Adrenal gland (tissue), 9 donors: ENCODE measurements at regions not wholly inside any gene's neighbourhood (a gene's known extent, or its start where the extent isn't known, plus 50 kb on each side); places are given as distances from the start of the nearest gene placed in this dataset.

Experiments
- DNase-seq, 7 donors: peaks; one replicate each; pipeline ENCODE4 v3.0.0-alpha.2; 2019 to 2020
- H3K27ac ChIP-seq, 5 donors: fragments of 200-600 bp; sonication (generic) in 4 of 5; 1 replicate in 3 of 5; 2 replicates in 2 of 5; pipeline versions ENCODE4 v1.5.1 to v1.8.0; 2016 to 2020; ENCODE audit warnings: mild to moderate bottlenecking in 1 of 5
- H3K27me3 ChIP-seq: fragments of 200-600 bp; 2 replicates; pipeline ENCODE4 v1.8.0; 2021
- H3K36me3 ChIP-seq, 2 donors: fragments of 200-600 bp; replicated peaks in 1 of 2; 1 replicate in 1 of 2; 2 replicates in 1 of 2; pipeline versions ENCODE4 v1.5.1 to v1.8.0; 2018 to 2022
- H3K4me1 ChIP-seq, 2 donors: fragments of 200-600 bp; replicated peaks in 1 of 2; 1 replicate in 1 of 2; 2 replicates in 1 of 2; pipeline versions ENCODE4 v1.5.1 to v1.8.0; 2018 to 2021
- H3K4me3 ChIP-seq, 4 donors: fragments of 200-600 bp; sonication (generic) in 3 of 4; one replicate each; pipeline ENCODE4 v1.5.1; 2016 to 2018
- H3K9me3 ChIP-seq, 3 donors: fragments of 200-600 bp; sonication (generic) in 1 of 3; replicated peaks in 1 of 3; 1 replicate in 2 of 3; 2 replicates in 1 of 3; pipeline versions ENCODE4 v1.5.1 to v1.8.0; 2016 to 2021
- CTCF ChIP-seq, 6 experiments: fragments of 450-650 bp in 4 of 6; fragments of 200-600 bp in 2 of 6; sonication (generic) in 1 of 6; IDR thresholded peaks; 1 replicate in 5 of 6; 2 replicates in 1 of 6; pipeline versions ENCODE4 v1.5.1 to v1.8.0; 2016 to 2021; ENCODE audit warnings: antibody characterized with exemption in 6 of 6, mild to moderate bottlenecking in 2 of 6, moderate library complexity in 1 of 6
- POLR2A ChIP-seq, 2 donors: fragments of 450-650 bp; IDR thresholded peaks; one replicate each; pipeline ENCODE4 v1.6.1; 2017; ENCODE audit warnings: antibody characterized with exemption in 2 of 2, mild to moderate bottlenecking in 2 of 2, moderate library complexity in 1 of 2
- WGBS, 4 donors: extraction: QIAGEN DNeasy Blood & Tissue Kit in 2 of 4; methylation state at CpG; one replicate each; pipeline versions ENCODE4 v1.1.5 to v1.1.7; 2013 to 2017; 5-methylcytosine and 5-hydroxymethylcytosine counted together
- intact Hi-C, 2 donors: fragments of 100-400 bp; cut with DNase I; formaldehyde crosslinking; loops; one replicate each; pipeline versions ENCODE4 v1.14.1 to v1.15.0; 2022 to 2023
- donor health status: healthy with polysubstance abuse.
- donor health status: Bipolar disorder and iron deficiency.
- donor health status: DM: yes; HTN: yes; CAD: no.
- donor health status: DM: no; HTN: no; CAD: no.
- donor health status: DM: no; HTN: no; CAD: no.

- no peaks in the 10 kb centered on the region for H3K27me3 ChIP-seq
- H3K4me1 ChIP-seq: no peaks in the 10 kb centered on the region
- H3K27ac ChIP-seq: no peak overlapping the region
- no peaks in the 10 kb centered on the region for H3K9me3 ChIP-seq
- H3K4me3 ChIP-seq: no peak overlapping the region
- TF ChIP-seq CTCF (IDR thresholded peaks at IDR 0.05) (no peak), POLR2A (IDR thresholded peaks at IDR 0.05) (no peak)
- no peaks in the 10 kb centered on the region for H3K36me3 ChIP-seq
- intact Hi-C loops: no loop called here
- 72 to 75% (median 73%) methylated on average over 32 of the region's 32 CpGs for WGBS, 4 donors
- DNase-seq: no peak
Measured at GRCh38 chr5:2515180-2515764, 236.2 kb downstream of the IRX2 start.

GRCh38 chr5:2514484-2514883 is 237.0 kb downstream of the IRX2 start:
- Histone ChIP-seq H3K27me3 (no peaks in the 10 kb centered on the region), H3K4me1 (no peaks in the 10 kb centered on the region), H3K36me3 (no peaks in the 10 kb centered on the region), H3K9me3 (no peaks in the 10 kb centered on the region), H3K4me3 (no peak overlapping the region), H3K27ac (no peak overlapping the region)
- intact Hi-C loops: no loop called here
- TF ChIP-seq CTCF (IDR thresholded peaks at IDR 0.05) (no peak), POLR2A (IDR thresholded peaks at IDR 0.05) (no peak)
- WGBS, 4 donors: 70 to 76% (median 74%) methylated on average over 6 of the region's 6 CpGs
- DNase-seq: no peak

DNA sequence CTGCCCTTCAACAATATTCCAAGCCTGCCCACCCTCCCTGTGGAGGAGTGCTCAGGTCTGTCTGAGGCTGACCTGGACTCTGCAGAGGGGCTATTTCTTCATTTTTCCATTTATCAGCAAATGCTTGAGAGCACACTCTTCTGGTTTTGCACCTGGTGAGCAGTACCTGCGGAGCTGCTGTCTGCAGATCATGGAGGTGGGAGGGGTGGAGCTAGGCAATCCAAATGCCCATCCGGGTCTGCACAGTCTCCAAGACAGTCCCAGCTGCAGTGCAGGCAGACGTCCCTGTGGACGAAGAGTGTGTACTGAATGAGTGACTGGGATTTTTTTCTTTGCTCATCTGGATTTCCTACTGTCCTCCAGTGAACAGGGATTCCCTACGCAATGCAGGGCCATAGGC is 239.8 kb downstream of the IRX2 start:
- no peaks in the 10 kb centered on the region for H3K36me3 ChIP-seq
- H3K4me1 ChIP-seq: no peaks in the 10 kb centered on the region
- no peaks in the 10 kb centered on the region for H3K9me3 ChIP-seq
- 74 to 84% (median 75%) methylated on average over 3 to 5 of the region's 5 CpGs for WGBS, 4 donors
- H3K27ac ChIP-seq: no peak overlapping the region
- intact Hi-C loops: no loop called here
- TF ChIP-seq CTCF (IDR thresholded peaks at IDR 0.05) (no peak), POLR2A (IDR thresholded peaks at IDR 0.05) (no peak)
- no peak overlapping the region for H3K4me3 ChIP-seq
- no peaks in the 10 kb centered on the region for H3K27me3 ChIP-seq
- no peak for DNase-seq

DNA sequence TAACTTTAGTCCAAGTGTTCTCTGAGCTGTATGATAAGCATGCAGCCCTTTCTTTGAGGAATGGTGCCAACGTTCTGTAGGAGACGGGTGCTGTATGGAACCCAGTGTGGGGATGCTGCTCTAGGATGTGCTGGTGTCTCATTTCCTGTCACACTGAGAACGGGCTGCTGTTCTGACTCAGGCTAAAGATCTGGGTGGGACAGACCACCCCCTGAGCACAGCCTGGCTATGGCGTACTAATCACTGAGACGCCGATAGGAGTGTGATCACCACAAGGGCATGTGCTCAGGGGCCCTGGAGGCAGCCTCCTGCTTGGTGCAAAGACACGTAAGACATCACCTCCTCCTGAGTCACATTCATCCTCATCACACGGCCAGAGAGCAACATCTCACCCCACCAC is 240.4 kb downstream of the IRX2 start:
- intact Hi-C loops: no loop called here
- no peak for DNase-seq
- H3K36me3 ChIP-seq: no peaks in the 10 kb centered on the region
- no peaks in the 10 kb centered on the region for H3K9me3 ChIP-seq
- WGBS, 4 donors: 64 to 78% (median 73%) methylated on average over 5 to 8 of the region's 8 CpGs
- H3K27ac ChIP-seq: no peak overlapping the region
- no peaks in the 10 kb centered on the region for H3K4me1 ChIP-seq
- H3K4me3 ChIP-seq: no peak overlapping the region
- no peaks in the 10 kb centered on the region for H3K27me3 ChIP-seq
- TF ChIP-seq POLR2A (IDR thresholded peaks at IDR 0.05) (no peak), CTCF (IDR thresholded peaks at IDR 0.05) (no peak)
